CD14-positive monocyte (primary cell): ENCODE measurements at regions not wholly inside any gene's neighbourhood (a gene's known extent, or its start where the extent isn't known, plus 50 kb on each side); places are given as distances from the start of the nearest gene placed in this dataset.

ENCODE experiments used
- DNase-seq, 3 donors: peaks; one replicate each; pipeline ENCODE4 v3.0.0-alpha.2; 2011 to 2022
- H2AFZ ChIP-seq: 2 replicates; pipeline ENCODE4 v1.6.0; 2012; ENCODE audit warnings: mild to moderate bottlenecking, low read depth, low read length, inconsistent platforms; ENCODE audit not compliant: insufficient read depth, poor library complexity, severe bottlenecking
- H3K27ac ChIP-seq, 2 donors: 1 replicate in 1 of 2; 2 replicates in 1 of 2; pipeline ENCODE4 v1.5.1; 2012 to 2013; ENCODE audit warnings: low read length in 2 of 2, control low read depth in 1 of 2, inconsistent platforms in 1 of 2, low read depth in 1 of 2, mild to moderate bottlenecking in 1 of 2
- H3K27me3 ChIP-seq, 2 donors: one replicate each; pipeline versions ENCODE4 v1.6.0 to v1.6.1; 2011 to 2013; ENCODE audit warnings: low read length in 2 of 2; ENCODE audit not compliant: control insufficient read depth in 2 of 2, insufficient read depth in 2 of 2
- H3K36me3 ChIP-seq, 2 donors: replicated peaks in 1 of 2; 1 replicate in 1 of 2; 2 replicates in 1 of 2; pipeline versions ENCODE4 v1.5.1 to v1.6.1; 2012 to 2013; ENCODE audit warnings: low read length in 2 of 2, control low read depth in 1 of 2, inconsistent platforms in 1 of 2, mild to moderate bottlenecking in 1 of 2; ENCODE audit not compliant: insufficient read depth in 2 of 2, control insufficient read depth in 1 of 2
- H3K4me1 ChIP-seq, 2 donors: 1 replicate in 1 of 2; 2 replicates in 1 of 2; pipeline versions ENCODE4 v1.5.1 to v1.6.1; 2012 to 2013; ENCODE audit warnings: low read length in 2 of 2, control low read depth in 1 of 2, inconsistent platforms in 1 of 2, mild to moderate bottlenecking in 1 of 2, moderate library complexity in 1 of 2; ENCODE audit not compliant: insufficient read depth in 2 of 2, control insufficient read depth in 1 of 2
- H3K4me2 ChIP-seq: replicated peaks from 2 replicates; pipeline ENCODE3; 2012; ENCODE audit warnings: low read length, moderate library complexity, mild to moderate bottlenecking; ENCODE audit not compliant: poor library complexity, severe bottlenecking; ENCODE audit errors: extremely low read depth
- H3K4me3 ChIP-seq, 3 experiments: fragments of 200-600 bp in 1 of 3; sonication (generic) in 1 of 3; replicated peaks in 1 of 3; 1 replicate in 2 of 3; 2 replicates in 1 of 3; pipeline ENCODE4 v1.5.1; 2011 to 2013; ENCODE audit warnings: low read length in 3 of 3, mild to moderate bottlenecking in 3 of 3, control low read depth in 2 of 3, low read depth in 2 of 3, inconsistent platforms in 1 of 3, moderate library complexity in 1 of 3
- H3K79me2 ChIP-seq: 2 replicates; pipeline ENCODE4 v1.6.0; 2012; ENCODE audit warnings: mild to moderate bottlenecking, control low read depth, inconsistent platforms, low read length, moderate library complexity; ENCODE audit not compliant: insufficient read depth
- H3K9ac ChIP-seq: 2 replicates; pipeline ENCODE4 v1.6.0; 2017; ENCODE audit warnings: low read length, mild to moderate bottlenecking; ENCODE audit not compliant: insufficient read depth, poor library complexity, severe bottlenecking
- H3K9me3 ChIP-seq, 2 donors: replicated peaks in 1 of 2; 1 replicate in 1 of 2; 2 replicates in 1 of 2; pipeline versions ENCODE4 v1.5.1 to v1.6.1; 2012 to 2013; ENCODE audit warnings: low read length in 2 of 2, control low read depth in 1 of 2; ENCODE audit not compliant: control insufficient read depth in 1 of 2, insufficient read depth in 1 of 2
- H4K20me1 ChIP-seq: 2 replicates; pipeline ENCODE4 v1.6.0; 2012; ENCODE audit warnings: mild to moderate bottlenecking, low read length, control low read depth, moderate library complexity; ENCODE audit not compliant: insufficient read depth
- H3K27ac Mint-ChIP-seq, 7 donors: one replicate each; pipeline ENCODE4 v1.8.0; 2020; ENCODE audit warnings: mild to moderate bottlenecking in 7 of 7, mixed read lengths in 7 of 7, moderate library complexity in 6 of 7, inconsistent platforms in 2 of 7
- H3K27me3 Mint-ChIP-seq, 3 donors: one replicate each; pipeline ENCODE4 v1.8.0; 2021 to 2022; ENCODE audit warnings: low read depth in 3 of 3, mild to moderate bottlenecking in 3 of 3, mixed read lengths in 3 of 3, moderate library complexity in 3 of 3, inconsistent platforms in 1 of 3
- H3K36me3 Mint-ChIP-seq, 2 donors: one replicate each; pipeline ENCODE4 v1.8.0; 2020; ENCODE audit warnings: mixed read lengths in 2 of 2, inconsistent platforms in 1 of 2, mild to moderate bottlenecking in 1 of 2
- H3K4me1 Mint-ChIP-seq: one replicate; pipeline ENCODE4 v1.8.0; 2020; ENCODE audit warnings: mild to moderate bottlenecking, mixed read lengths
- H3K4me3 Mint-ChIP-seq, 2 donors: one replicate each; pipeline ENCODE4 v1.8.0; 2020; ENCODE audit warnings: mild to moderate bottlenecking in 2 of 2, mixed read lengths in 2 of 2, moderate library complexity in 1 of 2
- H3K9me3 Mint-ChIP-seq, 7 donors: one replicate each; pipeline ENCODE4 v1.8.0; 2020 to 2022; ENCODE audit warnings: mixed read lengths in 7 of 7, mild to moderate bottlenecking in 6 of 7, moderate library complexity in 6 of 7, inconsistent platforms in 2 of 7
- whole genome bisulfite sequencing: methylation state at CpG from one replicate; pipeline ENCODE4 v1.1.5; 2013; ENCODE audit warnings: missing lambda C conversion rate; ENCODE audit not compliant: insufficient coverage; 5-methylcytosine and 5-hydroxymethylcytosine counted together
- intact Hi-C, 2 donors: fragments of 100-400 bp; cut with micrococcal nuclease; formaldehyde crosslinking; loops; one replicate each; pipeline versions ENCODE4 v1.15.0 to v1.15.1; 2023
- TF ChIP-seq, protein P1 (sequence below): fragments of 200-600 bp; IDR thresholded peaks from one replicate; pipeline ENCODE4 v1.8.0; 2022; ENCODE audit warnings: antibody characterized with exemption, mild to moderate bottlenecking

DNA sequence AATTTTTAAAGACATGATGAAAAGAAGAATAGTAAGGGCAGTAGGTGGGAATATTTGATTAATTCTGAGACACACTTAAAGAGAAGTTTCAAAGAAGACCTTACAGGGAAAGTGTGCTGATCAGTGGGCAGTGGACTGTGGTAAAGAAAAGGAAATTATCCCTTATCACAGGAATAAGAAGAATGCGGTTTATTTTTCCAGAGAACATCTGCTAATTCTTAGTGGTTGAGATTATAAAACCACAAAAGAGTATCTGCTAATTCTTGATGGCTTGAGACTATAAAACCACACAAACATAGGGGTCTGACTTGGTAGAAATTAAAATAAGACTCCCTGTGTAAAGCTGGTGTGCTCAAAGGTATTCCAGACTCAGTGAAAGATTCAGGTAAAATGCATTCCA lies 60.0 kb upstream of the KCTD3 start:
- H3K36me3 ChIP-seq = no peaks in the 10 kb centered on the region
- no peaks in the 10 kb centered on the region for H3K4me1 Mint-ChIP-seq
- no peaks in the 10 kb centered on the region for H3K27me3 ChIP-seq
- H3K79me2 ChIP-seq = no peaks in the 10 kb centered on the region
- no peak overlapping the region for H2AFZ ChIP-seq
- H3K36me3 Mint-ChIP-seq = no peaks in the 10 kb centered on the region
- TF ChIP-seq, protein P1, sequence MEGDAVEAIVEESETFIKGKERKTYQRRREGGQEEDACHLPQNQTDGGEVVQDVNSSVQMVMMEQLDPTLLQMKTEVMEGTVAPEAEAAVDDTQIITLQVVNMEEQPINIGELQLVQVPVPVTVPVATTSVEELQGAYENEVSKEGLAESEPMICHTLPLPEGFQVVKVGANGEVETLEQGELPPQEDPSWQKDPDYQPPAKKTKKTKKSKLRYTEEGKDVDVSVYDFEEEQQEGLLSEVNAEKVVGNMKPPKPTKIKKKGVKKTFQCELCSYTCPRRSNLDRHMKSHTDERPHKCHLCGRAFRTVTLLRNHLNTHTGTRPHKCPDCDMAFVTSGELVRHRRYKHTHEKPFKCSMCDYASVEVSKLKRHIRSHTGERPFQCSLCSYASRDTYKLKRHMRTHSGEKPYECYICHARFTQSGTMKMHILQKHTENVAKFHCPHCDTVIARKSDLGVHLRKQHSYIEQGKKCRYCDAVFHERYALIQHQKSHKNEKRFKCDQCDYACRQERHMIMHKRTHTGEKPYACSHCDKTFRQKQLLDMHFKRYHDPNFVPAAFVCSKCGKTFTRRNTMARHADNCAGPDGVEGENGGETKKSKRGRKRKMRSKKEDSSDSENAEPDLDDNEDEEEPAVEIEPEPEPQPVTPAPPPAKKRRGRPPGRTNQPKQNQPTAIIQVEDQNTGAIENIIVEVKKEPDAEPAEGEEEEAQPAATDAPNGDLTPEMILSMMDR = no peak
- H3K27me3 Mint-ChIP-seq = peaks cover 0 to 4% (median 1%) of the 10 kb centered on the region in 3 donors
- peaks cover 0 to 3% of the 10 kb centered on the region in 2 donors for H3K9me3 ChIP-seq
- intact Hi-C loops = no loop called here
- H3K27ac Mint-ChIP-seq = no peak overlapping the region
- no peaks in the 10 kb centered on the region for H4K20me1 ChIP-seq
- no peak overlapping the region for H3K4me2 ChIP-seq
- H3K4me1 ChIP-seq = no peaks in the 10 kb centered on the region
- no peak for DNase-seq
- H3K4me3 Mint-ChIP-seq = no peak overlapping the region
- H3K9ac ChIP-seq = no peak overlapping the region
- H3K9me3 Mint-ChIP-seq = peaks cover 4 to 16% (median 10%) of the 10 kb centered on the region in 7 donors
- H3K4me3 ChIP-seq = no peak overlapping the region
- no peak overlapping the region for H3K27ac ChIP-seq
- no CpG with 5 or more reads among the region's 1 CpG for WGBS

- Mint-ChIP-seq H3K9me3 (peaks cover 4 to 16% (median 10%) of the 10 kb centered on the region in 7 donors), H3K36me3 (no peaks in the 10 kb centered on the region), H3K4me1 (no peaks in the 10 kb centered on the region), H3K4me3 (no peak overlapping the region), H3K27ac (no peak overlapping the region), H3K27me3 (peaks cover 0 to 3% (median 1%) of the 10 kb centered on the region in 3 donors)
- no peak for DNase-seq
- Histone ChIP-seq H3K4me3 (no peak overlapping the region), H3K36me3 (no peaks in the 10 kb centered on the region), H3K27ac (no peak overlapping the region), H3K79me2 (no peaks in the 10 kb centered on the region), H3K9ac (no peak overlapping the region), H2AFZ (no peak overlapping the region), H3K9me3 (peaks cover 0 to 3% of the 10 kb centered on the region in 2 donors), H3K27me3 (no peaks in the 10 kb centered on the region), H4K20me1 (no peaks in the 10 kb centered on the region), H3K4me2 (no peak overlapping the region), H3K4me1 (no peaks in the 10 kb centered on the region)
- 83% methylated on average over 1 of the region's 3 CpGs for WGBS
- intact Hi-C loops = no loop called here
- TF ChIP-seq, protein P1 = no peak
Observed at GRCh38 chr1:215508311-215508710, 58.8 kb upstream of the KCTD3 start.
